Forelimb muscle (tissue), 1 donor: ENCODE measurements at regions not wholly inside any gene's neighbourhood (a gene's known extent, or its start where the extent isn't known, plus 50 kb on each side); places are given as distances from the start of the nearest gene placed in this dataset.

Experiments used
- DNase-seq: peaks from one replicate; pipeline ENCODE4 v3.0.0-alpha.2; 2013; ENCODE audit warnings: low read depth

- DNase-seq, result no peak
These were observed 70.8 kb upstream of the GNAZ start for GRCh38 chr22:22999523-22999922.

- no peak for DNase-seq
These were observed 69.5 kb upstream of the GNAZ start for GRCh38 chr22:23000657-23001347.

GRCh38 chr22:23001463-23001862 lies 68.9 kb upstream of the GNAZ start:
- DNase-seq, result no peak

DNA sequence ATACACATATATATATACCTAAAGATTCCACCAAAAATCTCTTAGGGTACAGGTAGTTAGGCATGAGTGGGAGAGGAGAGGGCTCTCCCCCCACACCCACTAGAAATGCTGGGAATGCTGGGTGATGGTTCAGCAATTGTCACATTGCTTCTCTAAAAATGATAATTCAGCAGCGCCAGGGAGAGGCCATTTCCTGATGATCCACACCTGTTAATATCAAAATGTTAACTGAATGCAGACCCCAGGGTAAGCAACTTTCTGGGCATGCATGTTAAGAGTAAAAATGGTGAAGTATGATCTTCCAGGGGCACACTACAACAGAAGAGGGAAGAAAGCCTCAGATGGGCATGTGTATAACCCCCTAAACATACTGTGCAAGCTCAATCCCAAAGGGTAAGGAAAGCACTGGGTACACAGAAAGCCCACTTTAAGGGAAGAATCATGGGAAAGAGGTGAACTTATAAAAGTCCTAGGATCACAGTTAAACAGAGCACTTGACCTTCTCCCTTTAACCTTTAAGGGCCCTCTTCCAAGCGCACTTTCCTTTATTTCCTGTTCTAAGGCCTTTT lies 67.6 kb upstream of the GNAZ start:
- DNase-seq, result no peak

- DNase-seq, result no peak
These were observed 62.5 kb upstream of the GNAZ start for GRCh38 chr22:23007823-23008222.

- no peak for DNase-seq
These were observed 61.4 kb upstream of the GNAZ start for GRCh38 chr22:23008896-23009295.
